IMR-90 (cell line): ENCODE measurements at regions not wholly inside any gene's neighbourhood (a gene's known extent, or its start where the extent isn't known, plus 50 kb on each side); places are given as distances from the start of the nearest gene placed in this dataset.

ENCODE experiments used
- ATAC-seq: fragments of 200-7000 bp; cut with Tn5 transposase; 2 replicates; pipeline ENCODE4 v1.9.1; 2020; ENCODE audit warnings: low read depth, mild to moderate bottlenecking, moderate library complexity
- BruUV-seq: library from RNA; stranded (reverse); fragments of 400-500 nt; replicated peaks from 2 replicates; lab custom pipeline; 2021; lab: Mats Ljungman, UMichigan
- CTCF ChIA-PET: fragments of 300-600 bp; formaldehyde crosslinking; extraction: SDS; loops from one replicate; lab custom pipeline; 2021; ENCODE audit warnings: antibody characterized with exemption; lab: Yijun Ruan, JAX
- POLR2A ChIA-PET: fragments of 300-600 bp; sonication (Branson Sonifier 250); formaldehyde crosslinking; loops from one replicate; lab custom pipeline; 2022; ENCODE audit warnings: antibody characterized with exemption; ENCODE audit not compliant: unreplicated experiment; lab: Charles Lee
- DNase-seq: peaks from one replicate; pipeline ENCODE4 v3.0.0; 2013
- H2AFZ ChIP-seq: replicated peaks from 2 replicates; pipeline ENCODE3; 2013; ENCODE audit warnings: low read length, mild to moderate bottlenecking; ENCODE audit not compliant: poor library complexity
- H2AK5ac ChIP-seq: 2 replicates; pipeline ENCODE4 v1.6.1; 2013; ENCODE audit warnings: low read depth, low read length, inconsistent platforms
- H2AK9ac ChIP-seq: replicated peaks from 2 replicates; pipeline ENCODE3; 2013; ENCODE audit warnings: mild to moderate bottlenecking, low read depth, low read length, moderate library complexity; ENCODE audit not compliant: poor library complexity
- H2BK120ac ChIP-seq: 2 replicates; pipeline ENCODE4 v1.6.1; 2013; ENCODE audit warnings: low read depth, low read length, inconsistent platforms
- H2BK15ac ChIP-seq: 3 replicates; pipeline ENCODE4 v1.6.1; 2013; ENCODE audit warnings: low read depth, low read length, inconsistent platforms
- H2BK20ac ChIP-seq: 2 replicates; pipeline ENCODE4 v1.6.1; 2013; ENCODE audit warnings: low read depth, mild to moderate bottlenecking, inconsistent platforms, low read length, moderate library complexity
- H2BK5ac ChIP-seq: 2 replicates; pipeline ENCODE4 v1.6.1; 2013; ENCODE audit warnings: mild to moderate bottlenecking, low read depth, low read length, inconsistent platforms; ENCODE audit not compliant: poor library complexity, severe bottlenecking
- H3K14ac ChIP-seq: replicated peaks from 2 replicates; pipeline ENCODE4 v1.6.1; 2013; ENCODE audit warnings: low read depth, low read length, inconsistent platforms
- H3K18ac ChIP-seq: 2 replicates; pipeline ENCODE4 v1.6.1; 2013; ENCODE audit warnings: low read depth, low read length, control low read depth
- H3K23ac ChIP-seq: 2 replicates; pipeline ENCODE4 v1.6.1; 2013; ENCODE audit warnings: low read depth, low read length, inconsistent platforms
- H3K27ac ChIP-seq: 2 replicates; pipeline ENCODE4 v1.5.1; 2013; ENCODE audit warnings: mild to moderate bottlenecking, control low read depth, low read length; ENCODE audit not compliant: insufficient read depth
- H3K27me3 ChIP-seq: 2 replicates; pipeline ENCODE4 v1.6.1; 2013; ENCODE audit warnings: low read length; ENCODE audit not compliant: control insufficient read depth, insufficient read depth
- H3K36me3 ChIP-seq: 2 replicates; pipeline ENCODE4 v1.6.1; 2013; ENCODE audit warnings: low read length, mixed read lengths; ENCODE audit not compliant: control insufficient read depth, insufficient read depth
- H3K4ac ChIP-seq: 2 replicates; pipeline ENCODE4 v1.6.1; 2013; ENCODE audit warnings: low read depth, low read length, inconsistent platforms
- H3K4me1 ChIP-seq: 2 replicates; pipeline ENCODE4 v1.6.1; 2013; ENCODE audit warnings: low read length, mixed read lengths; ENCODE audit not compliant: control insufficient read depth, insufficient read depth
- H3K4me2 ChIP-seq: 2 replicates; pipeline ENCODE4 v1.6.1; 2013; ENCODE audit warnings: low read depth, mild to moderate bottlenecking, control low read depth, low read length, moderate library complexity
- H3K4me3 ChIP-seq: 2 replicates; pipeline ENCODE4 v1.5.1; 2013; ENCODE audit warnings: low read depth, mild to moderate bottlenecking, control low read depth, low read length, moderate library complexity; ENCODE audit not compliant: insufficient read depth
- H3K56ac ChIP-seq: 2 replicates; pipeline ENCODE4 v1.6.1; 2013; ENCODE audit warnings: low read length, inconsistent platforms; ENCODE audit not compliant: insufficient read depth; ENCODE audit errors: extremely low read depth
- H3K79me1 ChIP-seq, 2 experiments: 2 replicates each; pipeline ENCODE4 v1.6.1; 2013; ENCODE audit warnings: low read length in 2 of 2, inconsistent platforms in 1 of 2, low read depth in 1 of 2
- H3K9ac ChIP-seq: 2 replicates; pipeline ENCODE4 v1.6.1; 2013; ENCODE audit warnings: low read depth, low read length, control low read depth
- H3K9me1 ChIP-seq: 2 replicates; pipeline ENCODE4 v1.6.1; 2013; ENCODE audit warnings: low read length, inconsistent platforms; ENCODE audit not compliant: insufficient read depth
- H3K9me3 ChIP-seq: 2 replicates; pipeline ENCODE4 v1.6.1; 2013; ENCODE audit warnings: low read length; ENCODE audit not compliant: control insufficient read depth, insufficient read depth
- H4K20me1 ChIP-seq: 2 replicates; pipeline ENCODE4 v1.6.1; 2013; ENCODE audit warnings: low read length, inconsistent platforms; ENCODE audit not compliant: insufficient read depth
- H4K5ac ChIP-seq: 2 replicates; pipeline ENCODE4 v1.6.1; 2013; ENCODE audit warnings: mild to moderate bottlenecking, low read depth, low read length, control low read depth
- H4K8ac ChIP-seq, 2 experiments: 2 replicates each; pipeline ENCODE4 v1.6.1; 2013; ENCODE audit warnings: low read depth in 2 of 2, low read length in 2 of 2, control low read depth in 1 of 2, inconsistent platforms in 1 of 2
- H4K91ac ChIP-seq: 2 replicates; pipeline ENCODE4 v1.6.1; 2013; ENCODE audit warnings: low read depth, low read length, inconsistent platforms; ENCODE audit not compliant: insufficient read depth
- BHLHE40 ChIP-seq: fragments of 150-350 bp; IDR thresholded peaks from 2 replicates; pipeline ENCODE4 v1.6.1; 2016; ENCODE audit warnings: mild to moderate bottlenecking, low read depth, low read length
- CEBPB ChIP-seq: IDR thresholded peaks from 2 replicates; pipeline ENCODE4 v1.6.1; 2012; ENCODE audit warnings: low read depth, low read length, improper control_type of control experiment
- ELK1 ChIP-seq: fragments of 150-350 bp; IDR thresholded peaks from 2 replicates; pipeline ENCODE4 v1.6.1; 2016; ENCODE audit warnings: low read depth, mild to moderate bottlenecking, low read length, moderate library complexity, borderline replicate concordance
- FOS ChIP-seq: fragments of 150-350 bp; IDR thresholded peaks from 2 replicates; pipeline ENCODE4 v1.6.1; 2016; ENCODE audit warnings: low read depth, low read length
- MAFK ChIP-seq: IDR thresholded peaks from 2 replicates; pipeline ENCODE4 v1.6.1; 2012; ENCODE audit warnings: low read depth, low read length, improper control_type of control experiment
- MAZ ChIP-seq: IDR thresholded peaks from 2 replicates; pipeline ENCODE4 v1.6.1; 2012; ENCODE audit warnings: low read depth, mild to moderate bottlenecking, low read length, improper control_type of control experiment, moderate library complexity, borderline replicate concordance
- MXI1 ChIP-seq: IDR thresholded peaks from 2 replicates; pipeline ENCODE4 v1.6.1; 2012; ENCODE audit warnings: low read depth, mild to moderate bottlenecking, low read length, moderate library complexity, borderline replicate concordance
- NFE2L2 ChIP-seq: fragments of 150-350 bp; IDR thresholded peaks from 2 replicates; pipeline ENCODE4 v1.6.1; 2016; ENCODE audit warnings: low read depth, mild to moderate bottlenecking, low read length
- POLR2A ChIP-seq: IDR thresholded peaks from 2 replicates; pipeline ENCODE4 v1.6.1; 2012; ENCODE audit warnings: mild to moderate bottlenecking, low read depth, low read length
- RAD21 ChIP-seq: IDR thresholded peaks from 2 replicates; pipeline ENCODE4 v1.6.1; 2012; ENCODE audit warnings: low read length, improper control_type of control experiment
- RCOR1 ChIP-seq: IDR thresholded peaks from 2 replicates; pipeline ENCODE4 v1.6.1; 2012; ENCODE audit warnings: mild to moderate bottlenecking, low read length, improper control_type of control experiment; ENCODE audit not compliant: insufficient replicate concordance
- RFX5 ChIP-seq: IDR thresholded peaks from 2 replicates; pipeline ENCODE4 v1.8.0; 2012; ENCODE audit warnings: low read depth, mild to moderate bottlenecking, low read length, moderate library complexity
- USF2 ChIP-seq: fragments of 150-350 bp; IDR thresholded peaks from 2 replicates; pipeline ENCODE4 v1.6.1; 2017; ENCODE audit warnings: mild to moderate bottlenecking, antibody characterized with exemption, low read length, low read depth
- WGBS, 2 experiments: methylation state at CpG; one replicate each; pipeline versions ENCODE4 v1.1.5 to v1.1.7; 2013; ENCODE audit warnings: missing lambda C conversion rate in 2 of 2; ENCODE audit not compliant: insufficient read length in 1 of 2; ENCODE audit errors: extremely low coverage in 2 of 2; 5-methylcytosine and 5-hydroxymethylcytosine counted together
- dilution Hi-C: fragments of 300-500 bp; cut with HindIII; formaldehyde crosslinking; loops from one replicate; pipeline ENCODE4 v1.14.3; 2018; ENCODE audit warnings: low sequenced_read_pairs; ENCODE audit not compliant: unreplicated experiment
- in situ Hi-C: fragments of 300-500 bp; cut with MboI; formaldehyde crosslinking; loops from 3 replicates; pipeline ENCODE4 v1.14.3; 2019; ENCODE audit warnings: low sequenced_read_pairs, inconsistent platforms, mixed read lengths
- intact Hi-C: fragments of 100-400 bp; cut with micrococcal nuclease; formaldehyde crosslinking; loops from 2 replicates; pipeline ENCODE4 v1.10.0; 2022

GRCh38 chr1:199859491-199859933, 168.0 kb upstream of the NR5A2 start:
- H2AK9ac ChIP-seq, result no peak overlapping the region
- DNase-seq (peak; percentile 80), ATAC-seq (peak; percentile 52)
- no peak overlapping the region; the same call in 2 of the 3 replicates for H2BK15ac ChIP-seq
- 0 out of 2 replicates have a peak overlapping the region, but pooled peaks have one; percentile 46 for H2BK20ac ChIP-seq
- peaks cover 3% of the 10 kb centered on the region; the same call in 1 of the 2 replicates for H3K4me1 ChIP-seq
- H3K9me1 ChIP-seq, result no peaks in the 10 kb centered on the region
- in situ Hi-C loops, result no loop called here
- H3K36me3 ChIP-seq, result no peaks in the 10 kb centered on the region
- H3K27ac ChIP-seq, result no peak overlapping the region
- ChIA-PET POLR2A (no interaction called here), CTCF (interaction anchor here (0.9 kb wide), 1 partner anchor 27 kb away, joined by 3 read pairs; no protein-coding TSS in a partner anchor)
- TF ChIP-seq RFX5 (no peak), NFE2L2 (no peak), MAFK (no peak), USF2 (no peak), MXI1 (no peak), ELK1 (no peak), FOS (peak; percentile 82), RCOR1 (no peak), POLR2A (no peak), BHLHE40 (no peak), RAD21 (no peak), CEBPB (peak; percentile 75), MAZ (no peak)
- peak overlapping the region; percentile 67; the same call in 1 of the 2 replicates for H3K4me2 ChIP-seq
- H4K5ac ChIP-seq, result no peak overlapping the region
- no peak overlapping the region for H3K56ac ChIP-seq
- peak overlapping the region in 1 of 2 experiments; percentile 44; a peak in 3 of 4 replicates for H4K8ac ChIP-seq
- dilution Hi-C loops, result no loop called here
- H3K23ac ChIP-seq, result no peak overlapping the region
- no TSS peak for BruUV-seq
- WGBS, 2 experiments, result 52% methylated on average over 3 of the region's 3 CpGs; no CpG with 5 or more reads in 1 of the 2 experiments
- intact Hi-C loops, result no loop called here
- H2AK5ac ChIP-seq, result no peak overlapping the region
- no peaks in the 10 kb centered on the region for H4K20me1 ChIP-seq
- H3K4ac ChIP-seq, result peak overlapping the region; percentile 32; the same call in 1 of the 2 replicates
- no peak overlapping the region for H2AFZ ChIP-seq
- no peak overlapping the region for H3K9ac ChIP-seq
- H3K18ac ChIP-seq, result no peak overlapping the region
- no peak overlapping the region for H3K4me3 ChIP-seq
- no peak overlapping the region for H4K91ac ChIP-seq
- no peak overlapping the region for H3K14ac ChIP-seq
- no peaks in the 10 kb centered on the region for H3K79me1 ChIP-seq
- H3K27me3 ChIP-seq, result no peaks in the 10 kb centered on the region
- H2BK5ac ChIP-seq, result peak overlapping the region; percentile 70
- peak overlapping the region; percentile 62; the same call in 1 of the 2 replicates for H2BK120ac ChIP-seq
- no peaks in the 10 kb centered on the region for H3K9me3 ChIP-seq
